Cardiac muscle cell (in vitro differentiated cells and primary cell): ENCODE measurements at regions not wholly inside any gene's neighbourhood (a gene's known extent, or its start where the extent isn't known, plus 50 kb on each side); places are given as distances from the start of the nearest gene placed in this dataset.

Experiments
- DNase-seq, 2 donors: peaks; one replicate each; pipeline versions ENCODE4 v3.0.0 to v3.0.0-alpha.2; 2010 to 2017; ENCODE audit warnings: low read depth in 1 of 2, low spot score in 1 of 2
- H3K27ac ChIP-seq: fragments of 200-600 bp; sonication (generic); 2 replicates; pipeline ENCODE4 v1.5.1; 2016
- H3K27me3 ChIP-seq: fragments of 200-600 bp; sonication (generic); 2 replicates; pipeline ENCODE4 v1.6.0; 2016; ENCODE audit warnings: control low read depth
- H3K36me3 ChIP-seq: fragments of 200-600 bp; sonication (generic); 2 replicates; pipeline ENCODE4 v1.5.1; 2016; ENCODE audit warnings: control low read depth
- H3K4me1 ChIP-seq: fragments of 200-600 bp; sonication (generic); 2 replicates; pipeline ENCODE4 v1.8.1; 2017; ENCODE audit warnings: low read depth, mild to moderate bottlenecking, mixed run types
- H3K4me3 ChIP-seq: fragments of 200-600 bp; sonication (generic); 2 replicates; pipeline ENCODE4 v1.5.1; 2016; ENCODE audit warnings: mild to moderate bottlenecking
- H3K9me3 ChIP-seq: fragments of 200-600 bp; sonication (generic); 2 replicates; pipeline ENCODE4 v1.5.1; 2017; ENCODE audit warnings: low read depth, mild to moderate bottlenecking, control low read depth
- CTCF ChIP-seq: IDR thresholded peaks from 2 replicates; pipeline ENCODE4 v1.5.1; 2012; ENCODE audit warnings: low read depth, mild to moderate bottlenecking, low read length

GRCh38 chr5:98200726-98201541 is 572.5 kb upstream of the RGMB start:
- no peaks in the 10 kb centered on the region for H3K4me1 ChIP-seq
- H3K27ac ChIP-seq, result no peak overlapping the region
- TF ChIP-seq CTCF, result no peak
- DNase-seq, result no peak
- H3K4me3 ChIP-seq, result no peak overlapping the region
- H3K9me3 ChIP-seq, result no peaks in the 10 kb centered on the region
- H3K36me3 ChIP-seq, result no peaks in the 10 kb centered on the region
- no peaks in the 10 kb centered on the region for H3K27me3 ChIP-seq

- Histone ChIP-seq H3K36me3 (no peaks in the 10 kb centered on the region), H3K27ac (no peak overlapping the region), H3K9me3 (no peaks in the 10 kb centered on the region), H3K27me3 (no peaks in the 10 kb centered on the region), H3K4me3 (no peak overlapping the region), H3K4me1 (no peaks in the 10 kb centered on the region)
- no peak for DNase-seq
- TF ChIP-seq CTCF, result no peak
These were observed 568.7 kb upstream of the RGMB start for GRCh38 chr5:98204798-98205197.

GRCh38 chr5:98205691-98206461 is 567.6 kb upstream of the RGMB start:
- H3K36me3 ChIP-seq, result no peaks in the 10 kb centered on the region
- H3K4me1 ChIP-seq, result no peaks in the 10 kb centered on the region
- no peak overlapping the region for H3K27ac ChIP-seq
- no peaks in the 10 kb centered on the region for H3K27me3 ChIP-seq
- H3K4me3 ChIP-seq, result no peak overlapping the region
- no peaks in the 10 kb centered on the region for H3K9me3 ChIP-seq
- no peak for TF ChIP-seq CTCF
- no peak for DNase-seq

- H3K4me1 ChIP-seq, result no peaks in the 10 kb centered on the region
- no peak for DNase-seq
- no peaks in the 10 kb centered on the region for H3K27me3 ChIP-seq
- no peaks in the 10 kb centered on the region for H3K36me3 ChIP-seq
- TF ChIP-seq CTCF, result no peak
- H3K9me3 ChIP-seq, result no peaks in the 10 kb centered on the region
- no peak overlapping the region for H3K27ac ChIP-seq
- H3K4me3 ChIP-seq, result no peak overlapping the region
These were observed 566.9 kb upstream of the RGMB start for GRCh38 chr5:98206566-98206965.

- no peak for DNase-seq
- no peak overlapping the region for H3K27ac ChIP-seq
These were observed 564.0 kb upstream of the RGMB start for GRCh38 chr5:98209418-98209817.

More at GRCh38 chr5:98209418-98209817, 564.0 kb upstream of the RGMB start:
- no peaks in the 10 kb centered on the region for H3K27me3 ChIP-seq
- no peaks in the 10 kb centered on the region for H3K36me3 ChIP-seq
- H3K4me1 ChIP-seq, result no peaks in the 10 kb centered on the region
- no peak for TF ChIP-seq CTCF
- H3K9me3 ChIP-seq, result no peaks in the 10 kb centered on the region
- H3K4me3 ChIP-seq, result no peak overlapping the region
